ENCODE measurements at regions not wholly inside any gene's neighbourhood (a gene's known extent, or its start where the extent isn't known, plus 50 kb on each side); places are given as distances from the start of the nearest gene placed in this dataset.

DNA sequence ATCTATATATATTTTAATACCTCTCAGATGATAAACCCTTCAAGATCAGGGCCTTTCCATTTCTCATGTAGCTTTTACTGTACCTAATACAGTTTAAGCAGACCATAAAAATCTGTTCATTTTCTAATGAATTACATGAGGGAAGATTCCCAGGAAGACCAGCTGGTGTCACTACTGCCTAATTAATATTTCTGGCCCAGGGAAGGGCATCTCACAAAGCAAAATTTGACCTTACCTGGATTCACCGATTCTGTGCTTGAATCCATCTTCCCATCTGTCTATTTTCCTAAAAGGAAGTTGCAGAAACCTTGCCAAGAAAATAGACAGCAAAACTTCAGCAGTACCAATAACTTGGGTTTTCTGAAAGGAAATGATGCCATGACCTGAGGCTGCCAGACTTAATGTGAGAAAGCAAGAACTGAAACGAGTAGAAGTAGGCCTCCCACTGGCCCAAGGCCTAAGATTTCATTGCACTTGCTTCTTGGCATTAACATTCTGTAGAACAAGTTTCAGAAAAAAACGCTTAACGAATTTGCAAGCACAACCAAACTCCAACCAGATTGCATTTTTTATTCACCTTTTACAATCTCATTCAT is 83.0 kb upstream of the GLIS3 start:
- peak; percentile 14 for DNase-seq

DNA sequence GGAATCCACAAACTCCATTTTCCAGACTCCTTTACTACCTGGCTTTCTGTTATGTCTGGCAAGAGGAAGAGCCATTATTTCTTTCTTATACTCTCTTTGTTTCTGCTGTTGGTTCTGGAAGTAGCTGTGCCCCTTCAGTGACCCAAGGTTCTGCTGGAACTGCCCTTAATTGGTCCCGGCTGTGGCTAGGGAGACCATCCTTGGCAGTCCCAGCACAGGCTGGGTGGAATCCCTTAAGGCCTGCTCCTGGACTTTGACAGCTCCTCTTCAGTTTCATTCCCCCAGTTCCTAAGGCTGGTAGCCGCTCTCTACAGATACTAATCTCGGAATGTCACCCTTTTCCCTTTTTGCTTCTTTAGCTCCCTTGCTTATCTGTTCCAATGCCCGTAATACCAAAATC is 81.9 kb upstream of the GLIS3 start:
- no peak for DNase-seq

DNA sequence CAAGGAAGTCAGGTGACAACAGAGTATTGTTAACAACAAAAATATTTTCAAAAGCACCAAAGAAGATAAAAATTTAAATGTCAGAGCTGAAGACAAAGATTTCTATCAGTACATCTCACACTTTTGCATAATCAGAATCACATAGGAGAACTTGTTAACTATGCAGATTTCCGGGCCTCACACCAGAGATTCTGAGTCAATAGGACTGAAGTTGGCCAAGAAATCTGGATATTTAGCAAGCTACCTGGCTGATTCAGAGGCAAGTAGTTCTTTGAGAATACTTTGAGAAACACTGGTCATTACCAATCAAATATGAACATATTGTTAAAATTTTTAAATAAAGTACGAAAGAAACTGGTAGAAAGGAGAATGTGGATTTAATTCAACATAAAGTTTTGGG is 80.5 kb upstream of the GLIS3 start:
- DNase-seq = no peak

DNA sequence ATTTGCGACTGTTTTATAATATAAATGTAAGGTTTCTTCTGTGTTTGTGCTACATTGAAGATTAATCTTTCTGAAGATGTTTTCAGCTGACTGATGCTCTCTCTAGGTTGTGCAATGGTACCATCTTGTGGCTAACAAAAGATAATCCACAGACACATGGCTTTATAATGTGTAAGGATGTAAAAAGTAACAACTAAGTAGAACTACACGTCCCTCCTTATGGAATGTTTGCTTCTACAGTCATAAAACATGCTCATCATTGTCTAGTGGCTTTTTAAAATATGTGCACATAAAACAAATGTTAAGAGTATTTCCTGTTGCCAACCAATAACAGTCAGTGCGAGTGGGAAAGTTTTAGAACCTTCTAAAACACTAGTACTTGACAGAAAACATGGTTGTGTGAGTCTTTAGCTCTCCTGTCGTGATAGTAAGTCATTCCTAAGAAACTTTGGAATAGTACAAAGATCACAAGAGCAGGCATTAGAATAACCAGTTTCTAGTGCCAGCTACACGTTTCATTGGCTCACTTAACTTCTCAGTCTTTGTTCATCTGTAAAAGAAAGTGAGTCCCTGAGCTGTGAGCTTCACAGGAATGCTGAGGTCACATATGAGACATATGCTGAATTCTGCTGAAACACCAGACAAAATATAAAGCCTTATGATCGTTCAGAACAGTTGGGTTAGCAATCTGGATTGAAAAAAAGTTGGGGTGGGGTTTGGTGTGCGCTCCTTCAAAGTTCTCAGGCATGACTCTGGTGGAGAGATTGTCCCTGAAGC is 75.7 kb upstream of the GLIS3 start:
- DNase-seq = no peak

GRCh38 chr9:4371108-4371507 is 71.2 kb upstream of the GLIS3 start:
- no peak for DNase-seq

GRCh38 chr9:4370501-4370900 is 70.6 kb upstream of the GLIS3 start:
- no peak for DNase-seq

DNA sequence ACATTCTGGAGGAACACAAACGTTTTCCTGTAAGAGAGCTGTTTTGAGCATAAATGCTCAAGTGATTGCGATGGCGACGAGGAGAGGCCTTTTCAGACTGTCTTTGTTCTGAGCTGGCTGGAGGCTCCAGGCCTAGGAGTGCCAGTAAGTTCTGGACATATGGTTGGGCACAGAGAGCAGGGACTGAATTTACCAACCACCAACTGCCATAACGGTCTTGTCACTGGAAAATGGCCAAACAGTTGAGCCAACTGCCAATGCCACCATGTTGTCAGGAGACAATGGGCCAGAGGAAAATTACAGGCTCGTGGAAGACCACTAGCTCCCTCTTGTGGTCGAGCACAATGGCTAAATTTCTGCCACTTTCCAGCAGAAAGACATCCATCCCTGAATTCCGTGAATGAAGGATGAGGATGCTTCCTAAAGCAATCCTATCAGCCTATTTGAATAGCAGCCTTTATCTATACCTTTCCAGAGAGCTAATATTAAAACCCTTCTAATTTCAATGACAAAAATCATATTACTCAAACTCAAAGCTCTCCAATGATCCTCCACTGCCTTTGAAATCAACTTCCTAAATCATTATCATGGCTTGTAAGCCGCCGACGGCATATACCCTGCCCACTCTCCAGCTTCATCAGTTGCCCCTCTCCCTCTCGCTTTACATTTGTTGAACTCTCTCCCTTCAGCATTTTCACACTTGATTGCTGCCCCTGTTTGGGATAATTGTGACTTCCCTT is 66.9 kb upstream of the GLIS3 start:
- no peak for DNase-seq

DNA sequence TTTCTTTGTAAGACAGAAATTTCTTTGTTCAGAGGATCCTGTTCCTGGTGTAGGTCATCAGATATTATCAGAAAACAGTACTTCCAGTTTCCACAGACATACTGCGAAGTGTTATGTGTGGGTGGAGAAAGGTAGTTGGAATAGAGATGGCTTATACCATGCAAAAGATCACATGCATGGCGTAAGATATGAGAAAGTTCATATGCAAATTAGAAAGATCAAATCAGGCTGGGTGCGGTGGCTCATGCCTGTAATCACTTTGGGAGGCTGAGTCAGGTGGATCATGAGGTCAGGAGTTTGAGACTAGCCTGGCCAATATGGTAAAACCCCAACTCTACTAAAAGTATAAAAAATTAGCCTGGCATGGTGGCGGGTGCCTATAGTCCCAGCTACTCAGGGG is 65.2 kb upstream of the GLIS3 start:
- no peak for DNase-seq

DNA sequence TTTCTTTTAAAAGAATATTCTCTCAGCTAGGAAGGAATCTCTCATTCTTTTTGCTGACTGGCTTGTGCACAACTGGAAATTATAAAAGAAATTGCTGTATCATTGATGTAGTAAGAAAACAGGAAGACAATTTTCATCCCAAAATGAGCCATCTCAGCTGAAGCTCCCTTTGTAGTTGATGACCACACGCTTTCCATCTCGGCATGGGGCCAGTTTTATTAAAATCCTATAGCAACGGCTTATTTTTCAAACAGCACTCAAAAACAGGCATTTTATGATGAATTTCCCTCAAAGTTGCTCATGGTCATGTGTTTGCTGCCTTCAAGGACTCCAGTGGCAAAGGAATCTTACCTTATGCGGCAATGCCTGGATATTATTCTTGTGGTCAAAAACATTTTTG is 62.4 kb upstream of the GLIS3 start:
- DNase-seq = no peak

DNA sequence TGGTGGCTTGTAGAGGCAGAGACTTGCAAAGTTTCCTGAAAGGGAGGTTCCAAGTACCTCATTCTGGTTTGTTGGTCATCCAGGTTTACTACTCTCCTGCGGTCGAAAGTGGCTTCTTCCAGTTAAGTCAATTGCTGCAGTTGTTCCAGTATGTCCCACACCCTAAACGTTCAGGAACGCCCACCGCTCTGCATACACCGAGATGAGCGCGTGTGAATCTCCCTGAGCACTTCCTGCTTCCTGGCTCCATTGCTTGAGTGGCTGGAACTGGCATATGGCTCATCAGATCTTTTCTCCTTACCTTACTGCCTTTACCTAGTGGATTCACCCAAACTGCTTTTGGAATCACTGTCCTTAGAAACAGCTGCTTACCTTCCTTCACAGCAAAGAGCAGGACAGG is 59.1 kb upstream of the GLIS3 start:
- no peak for DNase-seq

GRCh38 chr9:4357929-4358328 is 58.1 kb upstream of the GLIS3 start:
- no peak for DNase-seq

GRCh38 chr9:4356306-4356705 is 56.4 kb upstream of the GLIS3 start:
- no peak for DNase-seq

DNA sequence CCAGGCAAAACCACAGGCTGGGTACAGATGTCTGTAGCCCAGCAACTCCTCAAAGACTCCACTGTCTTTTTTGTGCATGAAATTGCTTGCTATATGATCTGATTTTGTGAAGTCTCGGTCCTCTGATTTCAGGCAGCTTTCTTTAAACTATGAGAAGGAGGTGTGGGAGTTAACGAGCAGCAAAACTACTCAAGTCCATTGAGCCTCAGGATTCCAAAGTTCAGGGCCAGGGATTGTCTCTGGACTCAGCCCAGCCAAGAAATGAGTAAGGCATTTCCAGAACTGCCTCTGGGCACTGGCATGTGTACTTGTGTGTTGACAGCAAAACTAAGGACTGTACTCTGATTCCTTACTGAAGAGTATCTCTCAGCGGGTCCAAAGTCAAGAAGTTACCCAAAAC is 53.4 kb upstream of the GLIS3 start:
- DNase-seq = no peak

GRCh38 chr9:4349816-4350418 is 50.0 kb upstream of the GLIS3 start:
- DNase-seq = no peak

Data from central memory CD4-positive, alpha-beta T cell (primary cell).